OCI-LY7 (cell line): ENCODE measurements at regions not wholly inside any gene's neighbourhood (a gene's known extent, or its start where the extent isn't known, plus 50 kb on each side); places are given as distances from the start of the nearest gene placed in this dataset.

Experiments
- BruUV-seq: library from RNA; stranded (reverse); fragments of 400-500 nt; replicated peaks from 2 replicates; lab custom pipeline; 2021; lab: Mats Ljungman, UMichigan
- CTCF ChIA-PET: fragments of 300-600 bp; sonication (Branson Sonifier 250); formaldehyde crosslinking; loops from one replicate; lab custom pipeline; 2022; ENCODE audit warnings: antibody characterized with exemption; ENCODE audit not compliant: unreplicated experiment; lab: Charles Lee
- POLR2A ChIA-PET: fragments of 300-600 bp; sonication (Branson Sonifier 250); formaldehyde crosslinking; loops from one replicate; lab custom pipeline; 2022; ENCODE audit warnings: antibody characterized with exemption; lab: Charles Lee
- DNase-seq: peaks from one replicate; pipeline ENCODE4 v3.0.0-alpha.2; 2015; ENCODE audit warnings: low spot score
- H2AFZ ChIP-seq: fragments of 200-600 bp; sonication (generic), shearing (Covaris generic); 2 replicates; pipeline ENCODE4 v1.6.1; 2014; ENCODE audit warnings: mild to moderate bottlenecking, antibody characterized with exemption, low read length, moderate library complexity
- H3K27ac ChIP-seq: fragments of 200-600 bp; sonication (generic); 2 replicates; pipeline ENCODE4 v1.5.1; 2014; ENCODE audit warnings: mixed run types, low read depth, mild to moderate bottlenecking, moderate library complexity, low read length, inconsistent platforms; ENCODE audit not compliant: poor library complexity, severe bottlenecking
- H3K36me3 ChIP-seq: fragments of 200-600 bp; sonication (generic); 2 replicates; pipeline ENCODE4 v1.6.1; 2014; ENCODE audit warnings: mild to moderate bottlenecking, antibody characterized with exemption, low read length, moderate library complexity, mixed read lengths; ENCODE audit not compliant: insufficient read depth
- H3K4me1 ChIP-seq: fragments of 200-600 bp; sonication (generic); 2 replicates; pipeline ENCODE4 v1.5.1; 2014; ENCODE audit warnings: mild to moderate bottlenecking, low read length; ENCODE audit not compliant: insufficient read depth, poor library complexity, severe bottlenecking
- H3K4me2 ChIP-seq: fragments of 200-600 bp; sonication (generic); 2 replicates; pipeline ENCODE4 v1.6.1; 2014; ENCODE audit warnings: mild to moderate bottlenecking, low read length
- H3K4me3 ChIP-seq: fragments of 200-600 bp; sonication (generic); 2 replicates; pipeline ENCODE4 v1.5.1; 2014; ENCODE audit warnings: mild to moderate bottlenecking, low read depth, low read length; ENCODE audit not compliant: poor library complexity, severe bottlenecking
- H3K79me2 ChIP-seq: fragments of 200-600 bp; sonication (generic); 2 replicates; pipeline ENCODE4 v1.6.1; 2016; ENCODE audit warnings: low read depth, mild to moderate bottlenecking, low read length, moderate library complexity, mixed read lengths; ENCODE audit not compliant: insufficient read depth
- H3K9me2 ChIP-seq: fragments of 200-600 bp; sonication (generic); 2 replicates; pipeline ENCODE4 v1.6.1; 2016; ENCODE audit warnings: mild to moderate bottlenecking, low read length, mixed read lengths; ENCODE audit not compliant: insufficient read depth
- H3K9me3 ChIP-seq: fragments of 200-600 bp; sonication (generic); 2 replicates; pipeline ENCODE4 v1.6.1; 2014; ENCODE audit warnings: mild to moderate bottlenecking, mixed run types, low read length, mixed read lengths
- H4K20me1 ChIP-seq: fragments of 200-600 bp; sonication (generic); 2 replicates; pipeline ENCODE4 v1.6.1; 2014; ENCODE audit warnings: mild to moderate bottlenecking, antibody characterized with exemption, low read length, moderate library complexity, mixed read lengths; ENCODE audit not compliant: insufficient read depth
- EZH2phosphoT487 ChIP-seq: fragments of 200-600 bp; sonication (generic); IDR thresholded peaks from 2 replicates; pipeline ENCODE4 v1.6.1; 2018; ENCODE audit warnings: low read depth, borderline replicate concordance, mild to moderate bottlenecking, mixed run types, antibody characterized with exemption, low read length, moderate library complexity, mixed read lengths
- intact Hi-C: fragments of 100-400 bp; cut with micrococcal nuclease; formaldehyde crosslinking; loops from one replicate; pipeline ENCODE4 v1.10.0; 2022; ENCODE audit not compliant: unreplicated experiment
- TF ChIP-seq, protein P1 (sequence below): fragments of 200-600 bp; sonication (generic); conservative IDR thresholded peaks from 2 replicates; pipeline ENCODE4 v1.5.1; 2014; ENCODE audit warnings: mild to moderate bottlenecking, antibody characterized with exemption, low read length, moderate library complexity, mixed read lengths

GRCh38 chr10:10958041-10958440, 59.6 kb upstream of the CELF2 start:
- CTCF ChIA-PET = no interaction called here
- no peak overlapping the region for H3K4me2 ChIP-seq
- H3K4me3 ChIP-seq = no peak overlapping the region
- intact Hi-C loops = no loop called here
- H2AFZ ChIP-seq = no peak overlapping the region
- POLR2A ChIA-PET = no interaction called here
- H3K9me2 ChIP-seq = no peaks in the 10 kb centered on the region
- TF ChIP-seq, protein P1, sequence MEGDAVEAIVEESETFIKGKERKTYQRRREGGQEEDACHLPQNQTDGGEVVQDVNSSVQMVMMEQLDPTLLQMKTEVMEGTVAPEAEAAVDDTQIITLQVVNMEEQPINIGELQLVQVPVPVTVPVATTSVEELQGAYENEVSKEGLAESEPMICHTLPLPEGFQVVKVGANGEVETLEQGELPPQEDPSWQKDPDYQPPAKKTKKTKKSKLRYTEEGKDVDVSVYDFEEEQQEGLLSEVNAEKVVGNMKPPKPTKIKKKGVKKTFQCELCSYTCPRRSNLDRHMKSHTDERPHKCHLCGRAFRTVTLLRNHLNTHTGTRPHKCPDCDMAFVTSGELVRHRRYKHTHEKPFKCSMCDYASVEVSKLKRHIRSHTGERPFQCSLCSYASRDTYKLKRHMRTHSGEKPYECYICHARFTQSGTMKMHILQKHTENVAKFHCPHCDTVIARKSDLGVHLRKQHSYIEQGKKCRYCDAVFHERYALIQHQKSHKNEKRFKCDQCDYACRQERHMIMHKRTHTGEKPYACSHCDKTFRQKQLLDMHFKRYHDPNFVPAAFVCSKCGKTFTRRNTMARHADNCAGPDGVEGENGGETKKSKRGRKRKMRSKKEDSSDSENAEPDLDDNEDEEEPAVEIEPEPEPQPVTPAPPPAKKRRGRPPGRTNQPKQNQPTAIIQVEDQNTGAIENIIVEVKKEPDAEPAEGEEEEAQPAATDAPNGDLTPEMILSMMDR = no peak
- TF ChIP-seq EZH2phosphoT487 = no peak
- H3K79me2 ChIP-seq = no peaks in the 10 kb centered on the region
- no peaks in the 10 kb centered on the region for H4K20me1 ChIP-seq
- no TSS peak for BruUV-seq
- H3K4me1 ChIP-seq = no peaks in the 10 kb centered on the region
- no peak overlapping the region for H3K27ac ChIP-seq
- DNase-seq = no peak
- no peaks in the 10 kb centered on the region for H3K36me3 ChIP-seq
- H3K9me3 ChIP-seq = no peaks in the 10 kb centered on the region

DNA sequence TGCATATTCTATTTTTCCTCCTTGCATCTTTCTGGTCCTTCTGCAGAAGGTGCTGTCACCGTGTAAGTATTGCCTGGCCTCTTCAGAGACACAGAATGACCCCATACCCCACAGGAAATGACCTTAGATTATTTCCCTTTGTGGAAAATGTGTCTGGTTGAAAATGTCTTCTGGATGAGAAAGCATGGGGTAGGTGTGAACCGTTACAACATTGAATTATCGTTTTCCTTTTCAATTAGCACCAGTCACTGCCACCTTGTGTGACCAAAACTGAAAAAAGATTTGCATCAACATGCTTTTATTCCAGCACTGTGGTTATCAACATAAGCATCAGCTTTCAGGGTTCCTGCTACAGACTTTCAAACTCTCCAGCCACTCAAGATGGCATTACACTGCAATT, 58.0 kb upstream of the CELF2 start:
- Histone ChIP-seq H4K20me1 (no peaks in the 10 kb centered on the region), H3K27ac (no peak overlapping the region), H3K4me3 (no peak overlapping the region), H3K36me3 (no peaks in the 10 kb centered on the region), H3K9me2 (no peaks in the 10 kb centered on the region), H3K79me2 (no peaks in the 10 kb centered on the region), H3K4me2 (no peak overlapping the region), H3K4me1 (no peaks in the 10 kb centered on the region), H2AFZ (no peak overlapping the region), H3K9me3 (no peaks in the 10 kb centered on the region)
- ChIA-PET POLR2A (no interaction called here), CTCF (no interaction called here)
- DNase-seq = no peak
- no TSS peak for BruUV-seq
- no peak for TF ChIP-seq EZH2phosphoT487
- TF ChIP-seq, protein P1 = no peak
- intact Hi-C loops = no loop called here

DNA sequence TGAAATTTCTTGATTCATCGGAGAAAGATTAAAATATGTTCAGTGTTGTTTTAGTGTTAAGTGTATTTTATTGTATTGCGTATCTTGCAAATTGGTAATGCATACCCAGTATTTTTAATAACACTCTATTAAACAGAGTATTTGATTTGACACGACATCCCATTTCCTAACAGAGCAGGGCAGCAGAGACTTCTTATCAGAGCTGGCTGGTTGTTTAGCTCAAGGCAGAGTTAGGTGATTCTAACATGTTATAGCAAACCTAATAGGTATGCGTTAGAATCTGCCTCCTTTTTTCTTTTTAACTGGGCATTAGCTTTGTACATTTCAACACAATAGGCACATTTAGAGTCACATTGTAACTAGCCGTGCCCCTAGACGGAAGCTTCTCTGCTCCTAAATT, 57.1 kb upstream of the CELF2 start:
- TF ChIP-seq, protein P1 = no peak
- no peak for TF ChIP-seq EZH2phosphoT487
- intact Hi-C loops = no loop called here
- H3K36me3 ChIP-seq = no peaks in the 10 kb centered on the region
- H3K9me3 ChIP-seq = no peaks in the 10 kb centered on the region
- H3K4me2 ChIP-seq = no peak overlapping the region
- H3K79me2 ChIP-seq = no peaks in the 10 kb centered on the region
- H3K27ac ChIP-seq = no peak overlapping the region
- DNase-seq = no peak
- no peaks in the 10 kb centered on the region for H3K4me1 ChIP-seq
- no peak overlapping the region for H2AFZ ChIP-seq
- CTCF ChIA-PET = no interaction called here
- no peak overlapping the region for H3K4me3 ChIP-seq
- BruUV-seq = no TSS peak
- POLR2A ChIA-PET = interaction anchor here (0.5 kb wide), 1 partner anchor 8 kb away, joined by 4 read pairs; no protein-coding TSS in a partner anchor
- no peaks in the 10 kb centered on the region for H3K9me2 ChIP-seq
- H4K20me1 ChIP-seq = no peaks in the 10 kb centered on the region
